ENCODE measurements at regions not wholly inside any gene's neighbourhood (a gene's known extent, or its start where the extent isn't known, plus 50 kb on each side); places are given as distances from the start of the nearest gene placed in this dataset.

GRCh38 chr22:45082795-45083194, 73.0 kb upstream of the PHF21B start:
- TF ChIP-seq POLR2AphosphoS5 (IDR thresholded peaks at IDR 0.05; ENCODE audit: borderline replicate concordance, low read depth, low read length) (no peak), EZH2 (IDR thresholded peaks at IDR 0.05) (no peak)
